Gastroesophageal sphincter (tissue), 4 donors: ENCODE measurements at regions not wholly inside any gene's neighbourhood (a gene's known extent, or its start where the extent isn't known, plus 50 kb on each side); places are given as distances from the start of the nearest gene placed in this dataset.

Experiments used
- ATAC-seq: fragments of 150-250 bp; one replicate; pipeline ENCODE4 v1.9.1; 2016; ENCODE audit warnings: mild to moderate bottlenecking, moderate library complexity
- H3K27ac ChIP-seq, 4 donors: fragments of 200-600 bp; sonication (generic) in 3 of 4; 1 replicate in 3 of 4; 2 replicates in 1 of 4; pipeline ENCODE4 v1.5.1; 2016 to 2019
- H3K27me3 ChIP-seq: fragments of 200-600 bp; sonication (generic); one replicate; pipeline ENCODE4 v1.5.1; 2019
- H3K36me3 ChIP-seq, 2 donors: fragments of 200-600 bp; sonication (generic); one replicate each; pipeline ENCODE4 v1.5.1; 2019; ENCODE audit warnings: control low read depth in 1 of 2
- H3K4me1 ChIP-seq, 3 donors: fragments of 200-600 bp; sonication (generic); 1 replicate in 2 of 3; 2 replicates in 1 of 3; pipeline ENCODE4 v1.5.1; 2016 to 2019; ENCODE audit warnings: control low read depth in 2 of 3
- H3K4me3 ChIP-seq, 2 donors: fragments of 200-600 bp; sonication (generic); one replicate each; pipeline ENCODE4 v1.5.1; 2019; ENCODE audit warnings: mild to moderate bottlenecking in 1 of 2, moderate library complexity in 1 of 2
- H3K9me3 ChIP-seq, 3 donors: fragments of 200-600 bp; sonication (generic); one replicate each; pipeline ENCODE4 v1.5.1; 2017 to 2019; ENCODE audit warnings: control low read depth in 2 of 3
- CTCF ChIP-seq, 4 experiments: fragments of 200-600 bp in 2 of 4; fragments of 450-650 bp in 2 of 4; sonication (generic) in 1 of 4; IDR thresholded peaks; one replicate each; pipeline ENCODE4 v1.5.1; 2017 to 2019; ENCODE audit warnings: antibody characterized with exemption in 4 of 4, mild to moderate bottlenecking in 2 of 4, moderate library complexity in 2 of 4
- EP300 ChIP-seq: sonication (generic); formaldehyde crosslinking; IDR thresholded peaks from one replicate; pipeline ENCODE4 v1.6.1; 2017; ENCODE audit warnings: antibody characterized with exemption, mild to moderate bottlenecking
- POLR2A ChIP-seq, 2 donors: fragments of 450-650 bp; IDR thresholded peaks; one replicate each; pipeline ENCODE4 v1.6.1; 2017; ENCODE audit warnings: antibody characterized with exemption in 2 of 2, mild to moderate bottlenecking in 2 of 2, moderate library complexity in 1 of 2
- POLR2AphosphoS5 ChIP-seq: sonication (generic); formaldehyde crosslinking; IDR thresholded peaks from one replicate; pipeline ENCODE4 v1.6.1; 2017; ENCODE audit warnings: antibody characterized with exemption
- WGBS, 2 donors: methylation state at CpG; one replicate each; pipeline ENCODE4 v1.1.5; 2018; ENCODE audit warnings: low coverage in 1 of 2; 5-methylcytosine and 5-hydroxymethylcytosine counted together

- no peaks in the 10 kb centered on the region for H3K36me3 ChIP-seq
- no peak overlapping the region for H3K4me3 ChIP-seq
- no peak overlapping the region for H3K27ac ChIP-seq
- WGBS, 2 donors = 31 to 55% methylated on average over 1 of the region's 1 CpG
- no peaks in the 10 kb centered on the region for H3K27me3 ChIP-seq
- no peaks in the 10 kb centered on the region for H3K4me1 ChIP-seq
- H3K9me3 ChIP-seq = no peaks in the 10 kb centered on the region
- no peak for ATAC-seq
- TF ChIP-seq EP300 (no peak), POLR2A (IDR thresholded peaks at IDR 0.05) (no peak), CTCF (IDR thresholded peaks at IDR 0.05) (no peak), POLR2AphosphoS5 (no peak)
Observed at GRCh38 chr12:98446682-98447081, 68.7 kb upstream of the TMPO start.

GRCh38 chr12:98449584-98449983 is 65.8 kb upstream of the TMPO start:
- Histone ChIP-seq H3K27ac (no peak overlapping the region), H3K4me1 (no peaks in the 10 kb centered on the region), H3K9me3 (no peaks in the 10 kb centered on the region), H3K36me3 (no peaks in the 10 kb centered on the region), H3K4me3 (no peak overlapping the region), H3K27me3 (no peaks in the 10 kb centered on the region)
- no peak for ATAC-seq
- TF ChIP-seq EP300 (no peak), CTCF (IDR thresholded peaks at IDR 0.05) (no peak), POLR2A (IDR thresholded peaks at IDR 0.05) (no peak), POLR2AphosphoS5 (no peak)
- WGBS, 2 donors = 65 to 82% methylated on average over 3 of the region's 3 CpGs

GRCh38 chr12:98453070-98453469 is 62.3 kb upstream of the TMPO start:
- no peak overlapping the region for H3K27ac ChIP-seq
- ATAC-seq = no peak
- no peak overlapping the region for H3K4me3 ChIP-seq
- no peak for TF ChIP-seq EP300
- no peak for TF ChIP-seq CTCF (IDR thresholded peaks at IDR 0.05)
- no peak for TF ChIP-seq POLR2AphosphoS5
- TF ChIP-seq POLR2A (IDR thresholded peaks at IDR 0.05) = no peak
- H3K27me3 ChIP-seq = no peaks in the 10 kb centered on the region
- H3K4me1 ChIP-seq = peaks cover 0 to 10% (median 0%) of the 10 kb centered on the region in 3 donors
- no peaks in the 10 kb centered on the region for H3K9me3 ChIP-seq
- no peaks in the 10 kb centered on the region for H3K36me3 ChIP-seq
- 84 to 88% methylated on average over 4 of the region's 4 CpGs for WGBS, 2 donors

- no peak for TF ChIP-seq EP300
- no peak for TF ChIP-seq POLR2AphosphoS5
- no peak for TF ChIP-seq CTCF (IDR thresholded peaks at IDR 0.05)
- no peak for TF ChIP-seq POLR2A (IDR thresholded peaks at IDR 0.05)
- peaks cover 0 to 10% (median 0%) of the 10 kb centered on the region in 3 donors for H3K4me1 ChIP-seq
- H3K9me3 ChIP-seq = no peaks in the 10 kb centered on the region
- H3K27ac ChIP-seq = no peak overlapping the region
- no peak for ATAC-seq
- no peaks in the 10 kb centered on the region for H3K27me3 ChIP-seq
- no peak overlapping the region for H3K4me3 ChIP-seq
- no peaks in the 10 kb centered on the region for H3K36me3 ChIP-seq
- 95 to 98% methylated on average over 2 of the region's 2 CpGs for WGBS, 2 donors
Observed at GRCh38 chr12:98453492-98453891, 61.9 kb upstream of the TMPO start.

- Histone ChIP-seq H3K4me3 (no peak overlapping the region), H3K36me3 (no peaks in the 10 kb centered on the region), H3K27me3 (no peaks in the 10 kb centered on the region), H3K27ac (no peak overlapping the region), H3K4me1 (peaks cover 0 to 10% (median 0%) of the 10 kb centered on the region in 3 donors), H3K9me3 (no peaks in the 10 kb centered on the region)
- ATAC-seq = no peak
- TF ChIP-seq POLR2AphosphoS5 (no peak), POLR2A (IDR thresholded peaks at IDR 0.05) (no peak), EP300 (no peak), CTCF (IDR thresholded peaks at IDR 0.05) (no peak)
- 42 to 85% methylated on average over 2 of the region's 3 CpGs for WGBS, 2 donors
Observed at GRCh38 chr12:98456041-98456440, 59.3 kb upstream of the TMPO start.
